HepG2 (cell line): ENCODE measurements at regions not wholly inside any gene's neighbourhood (a gene's known extent, or its start where the extent isn't known, plus 50 kb on each side); places are given as distances from the start of the nearest gene placed in this dataset.

Experiments
- CTCF ChIP-seq: sonication (generic); formaldehyde crosslinking; IDR thresholded peaks from 2 replicates; pipeline ENCODE4 v1.5.0; 2020; ENCODE audit warnings: mild to moderate bottlenecking, missing genetic modification reagents, moderate library complexity
- E2F1 ChIP-seq: sonication (generic); formaldehyde crosslinking; IDR thresholded peaks from 2 replicates; pipeline ENCODE4 v1.5.0; 2020; ENCODE audit warnings: missing genetic modification reagents
- FOXP4 ChIP-seq: sonication (generic); formaldehyde crosslinking; IDR thresholded peaks from 2 replicates; pipeline ENCODE4 v1.4.0; 2020; ENCODE audit warnings: missing genetic modification reagents
- HDAC2 ChIP-seq: sonication (generic); formaldehyde crosslinking; IDR thresholded peaks from 2 replicates; pipeline ENCODE4 v1.4.0; 2020; ENCODE audit warnings: missing genetic modification reagents
- NFIB ChIP-seq: sonication (generic); formaldehyde crosslinking; IDR thresholded peaks from 2 replicates; pipeline ENCODE4 v1.9.0; 2021; ENCODE audit warnings: missing genetic modification reagents, mild to moderate bottlenecking, borderline replicate concordance
- SMARCE1 ChIP-seq: fragments of 450-650 bp; IDR thresholded peaks from 2 replicates; pipeline ENCODE4 v1.6.1; 2017; ENCODE audit warnings: borderline replicate concordance
- SRSF4 ChIP-seq: fragments of 200-400 bp; formaldehyde crosslinking; IDR thresholded peaks from one replicate; pipeline ENCODE4 v1.6.1; 2018; ENCODE audit warnings: mild to moderate bottlenecking, low read depth, low read length, moderate library complexity; ENCODE audit not compliant: poor library complexity, severe bottlenecking
- STAT5B ChIP-seq: sonication (generic); formaldehyde crosslinking; IDR thresholded peaks from 2 replicates; pipeline ENCODE4 v1.4.0; 2020; ENCODE audit warnings: missing genetic modification reagents
- STAT6 ChIP-seq: sonication (generic); formaldehyde crosslinking; IDR thresholded peaks from 2 replicates; pipeline ENCODE4 v1.4.0; 2020; ENCODE audit warnings: missing genetic modification reagents, mild to moderate bottlenecking, borderline replicate concordance
- ZBTB43 ChIP-seq: sonication (generic); formaldehyde crosslinking; conservative IDR thresholded peaks from 2 replicates; pipeline ENCODE4 v1.4.0; 2020; ENCODE audit warnings: missing genetic modification reagents
- ZNF136 ChIP-seq: sonication (generic); formaldehyde crosslinking; IDR thresholded peaks from 2 replicates; pipeline ENCODE4 v1.8.1; 2022; ENCODE audit warnings: low read depth, mild to moderate bottlenecking, moderate library complexity, missing genetic modification reagents
- ZNF432 ChIP-seq: sonication (generic); formaldehyde crosslinking; IDR thresholded peaks from 2 replicates; pipeline ENCODE4 v1.5.0; 2020; ENCODE audit warnings: missing genetic modification reagents, mild to moderate bottlenecking, borderline replicate concordance

GRCh38 chr13:21964686-21965085 is 293.8 kb downstream of the FGF9 start:
- TF ChIP-seq CTCF (CRISPR knock-in tag), result no peak
- TF ChIP-seq FOXP4, result no peak
- no peak for TF ChIP-seq E2F1 (CRISPR knock-in tag)
- TF ChIP-seq SMARCE1, result no peak
- no peak for TF ChIP-seq STAT5B
- no peak for TF ChIP-seq SRSF4
- TF ChIP-seq ZNF432, result no peak
- TF ChIP-seq HDAC2 (CRISPR knock-in tag), result no peak
- TF ChIP-seq NFIB (CRISPR knock-in tag), result no peak
- TF ChIP-seq ZBTB43 (CRISPR knock-in tag), result no peak
- TF ChIP-seq STAT6 (CRISPR knock-in tag), result no peak
- TF ChIP-seq ZNF136 (CRISPR knock-in tag), result no peak
